8988T (cell line): ENCODE measurements at regions not wholly inside any gene's neighbourhood (a gene's known extent, or its start where the extent isn't known, plus 50 kb on each side); places are given as distances from the start of the nearest gene placed in this dataset.
"Not testable (repeated sequence)": the region's sequence is repeated elsewhere in the genome, so short reads cannot be mapped to it uniquely, and the experiment has no call there.

Source experiments
- DNase-seq: peaks from one replicate; pipeline ENCODE4 v3.0.0; 2011

DNA sequence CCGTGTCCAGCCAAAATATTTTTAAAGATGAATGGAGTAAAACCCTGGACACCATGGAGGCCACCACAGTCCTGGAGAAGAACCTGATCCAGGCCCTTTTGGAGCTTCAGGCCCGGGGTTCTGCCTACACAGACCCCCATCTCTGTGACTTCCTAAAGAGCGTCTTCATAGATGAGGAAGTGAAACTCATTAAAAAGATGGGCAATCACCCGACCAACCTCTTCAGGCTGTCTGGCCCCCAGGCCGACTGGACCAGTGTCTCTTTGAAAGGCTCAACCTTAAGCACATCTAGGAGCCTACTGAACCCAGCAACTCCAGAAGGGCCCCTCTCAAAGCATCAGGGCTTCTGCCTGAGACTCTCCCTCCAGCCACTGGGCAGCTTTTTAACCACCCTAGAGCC lies 107.9 kb upstream of the FAM174B start:
- DNase-seq = no peak

GRCh38 chr15:92768131-92768530 lies 112.6 kb upstream of the FAM174B start:
- DNase-seq = not testable (repeated sequence)

GRCh38 chr15:92770641-92771040 lies 115.1 kb upstream of the FAM174B start:
- DNase-seq = no peak

DNA sequence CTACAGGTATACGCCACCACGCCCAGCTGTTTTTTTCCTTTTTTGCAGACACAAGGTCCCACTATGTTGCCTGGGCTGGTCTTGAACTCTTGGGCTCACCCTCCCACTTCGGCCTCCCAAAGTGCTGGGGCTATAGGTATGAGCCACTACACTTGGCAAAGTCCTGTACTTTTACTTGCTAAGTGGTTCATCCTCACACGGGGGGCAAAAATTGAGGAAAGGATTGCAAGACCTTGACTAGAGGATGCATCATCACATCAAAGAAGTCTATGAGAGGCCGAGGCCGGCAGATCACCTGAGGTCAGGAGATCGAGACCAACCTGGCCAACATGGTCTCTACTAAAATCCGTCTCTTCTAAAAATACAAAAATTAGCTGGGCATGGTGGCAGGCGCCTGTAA lies 116.5 kb upstream of the FAM174B start:
- no peak for DNase-seq

GRCh38 chr15:92772626-92773244 lies 117.2 kb upstream of the FAM174B start:
- DNase-seq = no peak

DNA sequence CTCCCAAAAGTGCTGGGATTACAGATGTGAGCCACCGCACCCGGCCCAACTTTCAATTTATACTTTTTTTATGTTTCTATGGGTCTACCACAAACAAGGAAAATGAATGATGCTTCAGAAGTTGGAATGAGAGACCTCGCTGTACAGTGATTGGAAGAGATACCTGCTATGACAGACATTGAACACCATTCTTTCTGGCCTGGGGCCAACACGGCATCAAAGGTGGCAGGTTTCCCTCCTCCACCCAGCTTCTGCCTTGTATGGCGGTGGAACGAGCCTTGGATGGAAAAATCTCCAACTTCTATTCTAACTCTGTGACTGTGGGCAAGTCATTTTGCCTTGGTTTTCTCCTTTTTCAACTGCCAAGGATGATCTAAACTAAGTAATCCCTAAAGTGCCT lies 117.8 kb upstream of the FAM174B start:
- no peak for DNase-seq

GRCh38 chr15:92779874-92780273 lies 120.2 kb upstream of the CHD2 start:
- no peak for DNase-seq

GRCh38 chr15:92780843-92781242 lies 119.3 kb upstream of the CHD2 start:
- DNase-seq = no peak

DNA sequence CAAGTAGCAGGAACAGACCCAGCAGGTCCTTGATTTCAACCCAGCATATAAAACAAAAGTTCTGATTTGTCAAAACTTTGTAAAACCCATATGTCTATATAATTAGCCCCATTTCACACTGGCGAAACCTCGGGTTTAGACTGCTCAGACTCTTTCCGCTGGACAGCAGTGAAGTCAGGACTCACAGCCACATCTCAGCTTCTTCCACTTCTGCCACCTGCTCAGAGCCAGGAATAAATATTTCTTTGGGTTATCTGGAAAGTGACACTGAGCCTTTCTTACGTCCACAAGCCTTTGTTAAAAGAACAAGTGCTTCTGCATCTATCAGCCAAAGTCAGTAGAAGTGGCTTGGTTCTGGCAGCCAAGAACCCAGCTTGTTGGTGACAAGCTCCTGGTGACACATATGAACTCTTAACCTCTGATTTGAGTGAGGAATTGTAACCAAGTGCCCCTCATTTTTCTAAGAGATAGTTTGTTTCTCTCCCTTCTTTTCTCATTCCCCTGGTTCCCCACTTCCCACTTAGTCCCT lies 118.1 kb upstream of the CHD2 start:
- no peak for DNase-seq

DNA sequence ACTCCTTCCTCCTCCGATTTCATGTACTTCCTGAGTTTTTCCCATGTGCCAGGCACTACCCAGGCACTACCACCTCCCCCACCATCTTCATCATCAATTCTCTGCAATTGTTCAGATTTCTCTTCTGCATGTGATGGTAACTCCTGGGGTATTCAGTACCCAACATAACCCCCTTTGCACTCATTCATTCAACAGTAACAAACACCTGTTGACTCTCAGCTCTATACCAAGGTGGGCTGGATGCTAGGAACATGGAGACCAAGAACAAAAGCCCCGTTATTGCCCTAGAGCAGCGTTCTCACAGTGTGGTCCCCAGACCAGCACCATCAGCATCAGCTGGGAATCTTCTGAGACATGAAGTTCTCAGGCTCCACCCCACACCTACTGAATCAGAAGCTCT lies 113.0 kb upstream of the CHD2 start:
- no peak for DNase-seq

- DNase-seq = no peak
Measured at GRCh38 chr15:92788196-92788595, 111.9 kb upstream of the CHD2 start.

- DNase-seq = not testable (repeated sequence)
Measured at GRCh38 chr15:92788793-92789192, 111.3 kb upstream of the CHD2 start.

DNA sequence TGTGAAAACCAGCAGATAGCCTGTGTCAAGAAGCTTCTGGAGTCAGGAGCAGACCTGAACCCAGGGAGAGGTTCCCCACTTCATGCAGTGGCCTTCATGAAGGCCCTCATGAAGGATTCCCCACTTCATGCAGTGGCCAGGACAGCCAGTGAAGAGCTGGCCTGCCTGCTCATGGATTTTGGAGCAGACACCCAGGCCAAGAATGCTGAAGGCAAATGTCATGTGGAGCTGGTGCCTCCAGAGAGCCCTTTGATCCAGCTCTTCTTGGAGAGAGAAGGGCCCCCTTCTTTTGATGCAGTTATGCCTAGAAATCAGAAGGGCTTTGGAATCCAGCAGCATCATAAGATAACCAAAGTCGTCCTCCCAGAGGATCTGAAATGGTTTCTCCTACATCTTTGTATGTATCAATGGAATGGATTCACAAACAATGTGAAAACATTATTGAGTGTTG lies 103.9 kb upstream of the CHD2 start:
- DNase-seq = no peak

DNA sequence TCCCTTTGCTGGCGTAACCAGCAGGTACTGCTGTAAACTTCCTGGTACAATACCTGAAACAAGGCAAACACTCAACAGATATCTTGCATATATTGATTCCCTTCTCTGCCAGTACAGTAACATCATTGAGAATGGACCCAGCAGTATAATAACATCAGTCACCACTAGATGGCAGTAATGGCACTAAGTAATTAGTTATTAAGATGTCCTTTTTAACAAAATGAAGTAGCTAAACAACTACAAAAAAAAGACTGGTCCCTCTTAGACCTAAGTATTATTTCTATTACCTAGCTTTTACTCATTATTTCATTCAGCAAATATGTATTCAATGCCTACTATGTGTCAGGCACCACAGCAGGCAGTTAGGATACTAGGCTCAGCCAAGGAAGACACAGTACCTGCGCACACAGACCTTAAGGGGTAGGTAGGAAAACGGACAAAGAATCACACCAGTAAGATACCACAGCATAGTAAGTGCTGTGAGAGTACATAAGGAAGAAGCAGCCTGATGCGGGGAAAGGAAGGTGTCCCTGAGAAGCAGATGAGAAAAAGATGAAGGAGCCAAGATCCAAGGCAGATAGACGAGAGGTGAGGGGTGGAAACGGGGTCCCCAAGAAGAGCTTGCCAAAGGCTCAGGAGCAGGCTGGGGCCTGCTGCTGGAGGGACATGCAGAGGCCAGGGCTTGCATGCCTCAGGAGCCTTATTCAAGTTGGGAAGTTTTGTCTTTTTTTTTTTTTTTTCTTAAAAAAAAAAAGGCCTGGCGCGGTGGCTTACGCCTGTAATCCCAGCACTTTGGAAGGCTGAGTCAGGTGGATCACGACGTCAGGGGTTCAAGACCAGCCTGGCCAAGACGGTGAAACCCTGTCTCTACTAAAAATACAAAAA lies 102.7 kb upstream of the CHD2 start:
- no peak for DNase-seq

DNA sequence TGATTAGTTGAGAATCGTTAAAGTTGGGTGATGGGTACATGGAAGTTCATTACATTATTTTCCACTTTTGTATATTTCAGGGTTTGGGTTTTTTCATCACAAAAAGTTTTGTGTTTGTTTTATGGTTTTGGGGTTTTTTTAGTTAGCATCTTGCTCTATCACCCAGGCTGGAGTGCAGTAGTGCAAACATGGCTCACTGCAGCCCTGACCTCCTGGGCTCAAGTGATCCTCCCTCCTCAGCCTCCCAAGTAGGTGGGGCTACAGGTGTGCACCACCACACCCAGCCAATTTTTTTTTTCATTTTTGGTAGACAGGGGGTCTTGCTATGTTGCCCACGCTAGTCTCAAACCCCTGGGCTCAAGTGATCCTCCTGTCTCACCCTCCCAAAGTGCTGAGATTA lies 100.1 kb upstream of the CHD2 start:
- no peak for DNase-seq

DNA sequence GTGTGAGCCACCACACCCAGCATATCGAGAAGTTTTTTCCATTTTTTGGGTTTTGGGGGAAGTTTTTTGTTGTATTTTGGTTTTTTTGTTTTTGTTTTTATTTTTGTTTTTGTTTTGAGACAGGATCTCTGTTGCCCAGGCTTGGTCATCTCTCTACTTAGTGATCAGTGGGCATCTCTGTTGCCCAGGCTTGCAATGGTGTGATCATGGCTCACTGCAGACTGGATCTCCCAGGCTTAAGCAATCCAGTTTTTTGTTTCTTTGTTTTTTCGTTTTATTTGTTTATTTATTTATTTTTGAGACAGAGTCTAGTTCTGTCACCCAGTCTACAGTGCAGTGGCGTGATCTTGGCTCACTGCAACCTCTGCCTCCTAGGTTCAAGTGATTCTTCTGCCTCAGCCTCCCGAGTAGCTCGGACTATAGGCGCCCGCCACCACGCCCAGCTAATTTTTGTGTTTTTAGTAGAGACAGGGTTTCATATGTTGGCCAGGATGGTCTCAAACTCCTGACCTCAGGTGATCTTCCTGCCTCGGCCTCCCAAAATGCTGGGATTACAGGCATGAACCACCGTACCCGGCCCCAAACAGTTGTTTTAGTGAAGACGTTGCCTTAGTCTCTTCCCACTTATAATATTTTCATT lies 99.6 kb upstream of the CHD2 start:
- not testable (repeated sequence) for DNase-seq

DNA sequence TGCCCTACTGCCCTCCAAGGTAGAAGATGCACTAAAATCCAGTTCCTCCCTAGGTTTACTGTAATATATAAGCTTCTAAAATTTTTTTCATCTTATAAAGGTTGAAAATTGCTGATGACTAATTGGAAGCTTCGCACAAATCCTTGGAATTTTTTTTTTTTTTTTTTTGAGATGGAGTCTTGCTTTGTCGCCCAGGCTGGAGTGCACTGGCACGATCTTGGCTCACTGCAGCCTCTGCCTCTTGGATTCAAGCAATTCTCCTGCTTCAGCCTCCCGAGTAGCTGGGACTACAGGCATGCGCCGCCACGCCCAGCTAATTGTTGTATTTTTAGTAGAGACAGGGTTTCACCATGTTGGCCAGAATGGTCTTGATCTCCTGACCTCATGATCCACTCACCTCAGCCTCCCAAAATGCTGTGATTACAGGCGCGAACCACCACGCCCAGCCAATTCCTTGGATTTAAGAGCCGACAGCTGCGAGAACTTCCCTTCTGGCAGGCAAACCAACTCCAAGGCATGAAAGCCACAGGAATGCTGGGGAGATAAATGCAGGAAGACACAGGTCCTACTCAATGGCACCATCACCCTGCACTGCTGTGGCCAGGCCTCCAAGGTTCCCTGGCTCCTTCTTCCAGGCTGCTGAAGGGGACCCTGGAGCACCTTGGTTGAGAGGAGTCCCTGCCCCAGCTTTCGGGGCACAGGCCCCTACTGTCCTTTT lies 98.9 kb upstream of the CHD2 start:
- DNase-seq = not testable (repeated sequence)

- DNase-seq = no peak
Measured at GRCh38 chr15:92801774-92802464, 98.2 kb upstream of the CHD2 start.

DNA sequence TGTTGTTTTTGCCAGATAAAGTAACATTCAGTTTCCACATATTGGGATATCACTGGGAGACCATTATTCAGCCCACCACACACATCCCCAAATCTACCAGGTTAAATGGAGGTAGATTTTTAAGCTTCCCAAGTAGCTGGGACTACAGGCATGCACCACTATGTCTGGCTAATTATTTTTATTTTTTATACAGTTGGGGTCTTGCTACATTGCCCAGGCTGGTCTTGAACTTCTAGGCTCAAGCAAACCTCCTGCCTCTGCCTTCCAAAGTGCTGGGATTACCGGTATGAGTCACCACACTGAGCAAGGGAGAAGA lies 96.6 kb upstream of the CHD2 start:
- DNase-seq = no peak

- DNase-seq = no peak
Measured at GRCh38 chr15:92803852-92804609, 96.1 kb upstream of the CHD2 start.

GRCh38 chr15:92804610-92804936 lies 95.6 kb upstream of the CHD2 start:
- DNase-seq = not testable (repeated sequence)
